ENCODE measurements at regions not wholly inside any gene's neighbourhood (a gene's known extent, or its start where the extent isn't known, plus 50 kb on each side); places are given as distances from the start of the nearest gene placed in this dataset.

- TF ChIP-seq HNF1B (CRISPR knock-in tag; IDR thresholded peaks at IDR 0.05), result peak; percentile 93
- TF ChIP-seq RBM39 (IDR thresholded peaks at IDR 0.05; ENCODE audit: low read depth, low read length, poor library complexity, severe bottlenecking), result no peak
- no peak; the same call in 1 of the 2 replicates for TF ChIP-seq SNAPC2 (CRISPR knock-in tag; IDR thresholded peaks at IDR 0.05)
- no peak for TF ChIP-seq ZNF17 (CRISPR knock-in tag; IDR thresholded peaks at IDR 0.05)
- TF ChIP-seq IRF9 (CRISPR knock-in tag; IDR thresholded peaks at IDR 0.05; ENCODE audit: borderline replicate concordance), result peak; percentile 96; the same call in 1 of the 2 replicates
- TF ChIP-seq SAP130 (CRISPR knock-in tag; IDR thresholded peaks at IDR 0.05; ENCODE audit: low read depth), result peak; percentile 91
- TF ChIP-seq FOXO1 (CRISPR knock-in tag; IDR thresholded peaks at IDR 0.05), result peak; percentile 97
- peak; percentile 68 for TF ChIP-seq CEBPG (CRISPR knock-in tag; IDR thresholded peaks at IDR 0.05)
- no peak for TF ChIP-seq ATF6 (CRISPR knock-in tag; conservative IDR thresholded peaks at IDR 0.05)
- TF ChIP-seq ZBTB10 (CRISPR knock-in tag; IDR thresholded peaks at IDR 0.05; ENCODE audit: borderline replicate concordance), result no peak; the same call in 1 of the 2 replicates
- no peak for TF ChIP-seq GTF3A (CRISPR knock-in tag; conservative IDR thresholded peaks at IDR 0.05)
- no peak for TF ChIP-seq MXI1 (IDR thresholded peaks at IDR 0.05; ENCODE audit: borderline replicate concordance, low read depth, low read length)
- TF ChIP-seq NFE2 (CRISPR knock-in tag; IDR thresholded peaks at IDR 0.05), result no peak
- TF ChIP-seq CAMTA2 (CRISPR knock-in tag; IDR thresholded peaks at IDR 0.05; ENCODE audit: borderline replicate concordance), result 0 out of 2 replicates have a peak, but pooled peaks have one; percentile 82
- no peak for TF ChIP-seq ZNF513 (CRISPR knock-in tag; conservative IDR thresholded peaks at IDR 0.05)
- no peak; the same call in 1 of the 2 replicates for TF ChIP-seq GFI1 (CRISPR knock-in tag; IDR thresholded peaks at IDR 0.05; ENCODE audit: borderline replicate concordance)
- TF ChIP-seq ZNF607 (CRISPR knock-in tag; IDR thresholded peaks at IDR 0.05; ENCODE audit: borderline replicate concordance), result peak; percentile 90; the same call in 1 of the 2 replicates
- TF ChIP-seq KLF15 (CRISPR knock-in tag; IDR thresholded peaks at IDR 0.05; ENCODE audit: borderline replicate concordance), result no peak
- TF ChIP-seq ZFYVE20 (CRISPR knock-in tag; IDR thresholded peaks at IDR 0.05; ENCODE audit: borderline replicate concordance, low read depth), result no peak
- TF ChIP-seq JUN (CRISPR knock-in tag; IDR thresholded peaks at IDR 0.05), result peak; percentile 78; the same call in 1 of the 2 replicates
Observed at GRCh38 chr6:11298651-11299420, 66.4 kb upstream of the NEDD9 start (continued).

All from HepG2 (cell line).